Endothelial cell (in vitro differentiated cells): ENCODE measurements at regions not wholly inside any gene's neighbourhood (a gene's known extent, or its start where the extent isn't known, plus 50 kb on each side); places are given as distances from the start of the nearest gene placed in this dataset.

Experiments
- DNase-seq: peaks from one replicate; pipeline ENCODE4 v3.0.0; 2021; ENCODE audit warnings: low spot score
- H3K27ac Mint-ChIP-seq: one replicate; pipeline ENCODE4 v1.8.0; 2021; ENCODE audit warnings: mixed read lengths, inconsistent platforms; ENCODE audit not compliant: unreplicated experiment
- H3K27me3 Mint-ChIP-seq: one replicate; pipeline ENCODE4 v1.8.0; 2021; ENCODE audit warnings: mild to moderate bottlenecking, moderate library complexity, mixed read lengths, inconsistent platforms; ENCODE audit not compliant: unreplicated experiment
- H3K36me3 Mint-ChIP-seq: one replicate; pipeline ENCODE4 v1.8.0; 2021; ENCODE audit warnings: mild to moderate bottlenecking, low read depth, mixed read lengths, inconsistent platforms; ENCODE audit not compliant: unreplicated experiment
- H3K4me1 Mint-ChIP-seq: one replicate; pipeline ENCODE4 v1.8.0; 2021; ENCODE audit warnings: mild to moderate bottlenecking, mixed read lengths, inconsistent platforms; ENCODE audit not compliant: unreplicated experiment
- H3K4me3 Mint-ChIP-seq: one replicate; pipeline ENCODE4 v1.8.0; 2021; ENCODE audit warnings: mild to moderate bottlenecking, mixed read lengths, inconsistent platforms; ENCODE audit not compliant: unreplicated experiment
- H3K9me3 Mint-ChIP-seq: one replicate; pipeline ENCODE4 v1.8.0; 2021; ENCODE audit warnings: mixed read lengths, inconsistent platforms; ENCODE audit not compliant: unreplicated experiment
- TF ChIP-seq, protein P1 (sequence below): fragments of 200-600 bp; sonication (generic); IDR thresholded peaks from one replicate; pipeline ENCODE4 v1.5.0; 2021; ENCODE audit warnings: antibody characterized with exemption; ENCODE audit not compliant: unreplicated experiment

DNA sequence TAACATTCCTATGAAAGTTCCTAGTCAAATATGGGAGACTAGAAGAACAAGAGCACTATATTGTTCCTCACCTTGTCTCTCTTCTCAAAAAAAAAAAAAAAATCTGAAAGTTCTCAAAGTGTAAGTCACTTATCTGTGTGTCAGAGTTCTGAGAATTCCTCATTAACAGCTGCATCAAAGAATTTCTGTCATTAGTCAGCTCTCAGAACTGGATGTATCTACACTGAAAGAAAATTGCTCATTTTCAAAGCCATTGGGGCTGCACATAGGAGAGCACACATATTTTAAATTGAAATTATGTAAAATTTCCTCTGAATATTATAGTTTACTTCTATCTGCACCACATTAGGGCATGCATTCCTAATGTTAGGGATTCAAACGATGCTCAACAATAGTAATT lies 99.5 kb upstream of the FTMT start:
- Mint-ChIP-seq H3K4me3 (no peak overlapping the region), H3K4me1 (no peaks in the 10 kb centered on the region), H3K36me3 (no peaks in the 10 kb centered on the region), H3K9me3 (no peaks in the 10 kb centered on the region), H3K27ac (no peak overlapping the region), H3K27me3 (no peaks in the 10 kb centered on the region)
- DNase-seq, result no peak
- TF ChIP-seq, protein P1, sequence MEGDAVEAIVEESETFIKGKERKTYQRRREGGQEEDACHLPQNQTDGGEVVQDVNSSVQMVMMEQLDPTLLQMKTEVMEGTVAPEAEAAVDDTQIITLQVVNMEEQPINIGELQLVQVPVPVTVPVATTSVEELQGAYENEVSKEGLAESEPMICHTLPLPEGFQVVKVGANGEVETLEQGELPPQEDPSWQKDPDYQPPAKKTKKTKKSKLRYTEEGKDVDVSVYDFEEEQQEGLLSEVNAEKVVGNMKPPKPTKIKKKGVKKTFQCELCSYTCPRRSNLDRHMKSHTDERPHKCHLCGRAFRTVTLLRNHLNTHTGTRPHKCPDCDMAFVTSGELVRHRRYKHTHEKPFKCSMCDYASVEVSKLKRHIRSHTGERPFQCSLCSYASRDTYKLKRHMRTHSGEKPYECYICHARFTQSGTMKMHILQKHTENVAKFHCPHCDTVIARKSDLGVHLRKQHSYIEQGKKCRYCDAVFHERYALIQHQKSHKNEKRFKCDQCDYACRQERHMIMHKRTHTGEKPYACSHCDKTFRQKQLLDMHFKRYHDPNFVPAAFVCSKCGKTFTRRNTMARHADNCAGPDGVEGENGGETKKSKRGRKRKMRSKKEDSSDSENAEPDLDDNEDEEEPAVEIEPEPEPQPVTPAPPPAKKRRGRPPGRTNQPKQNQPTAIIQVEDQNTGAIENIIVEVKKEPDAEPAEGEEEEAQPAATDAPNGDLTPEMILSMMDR, result no peak

DNA sequence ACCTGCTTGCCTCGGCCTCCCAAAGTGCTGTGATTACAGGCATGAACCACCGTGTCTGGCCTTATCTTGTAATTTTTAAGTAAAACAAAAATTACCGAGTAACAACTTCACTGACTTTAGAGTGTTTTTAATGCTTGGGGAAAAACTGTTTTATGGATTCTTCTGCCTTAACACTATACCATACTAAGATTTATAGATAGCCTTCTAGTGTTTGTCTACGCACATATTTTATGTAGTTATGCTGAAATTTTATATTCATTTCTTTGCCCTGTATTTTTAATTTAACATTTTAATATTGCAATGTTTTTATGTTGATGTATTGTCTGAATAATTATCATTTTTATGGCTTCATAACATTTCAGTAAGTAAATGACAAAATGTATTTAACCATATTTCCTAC lies 96.4 kb upstream of the FTMT start:
- no peak for DNase-seq
- Mint-ChIP-seq H3K27ac (no peak overlapping the region), H3K9me3 (no peaks in the 10 kb centered on the region), H3K36me3 (no peaks in the 10 kb centered on the region), H3K4me3 (no peak overlapping the region), H3K4me1 (peaks cover 7% of the 10 kb centered on the region), H3K27me3 (no peaks in the 10 kb centered on the region)
- TF ChIP-seq, protein P1, result no peak

DNA sequence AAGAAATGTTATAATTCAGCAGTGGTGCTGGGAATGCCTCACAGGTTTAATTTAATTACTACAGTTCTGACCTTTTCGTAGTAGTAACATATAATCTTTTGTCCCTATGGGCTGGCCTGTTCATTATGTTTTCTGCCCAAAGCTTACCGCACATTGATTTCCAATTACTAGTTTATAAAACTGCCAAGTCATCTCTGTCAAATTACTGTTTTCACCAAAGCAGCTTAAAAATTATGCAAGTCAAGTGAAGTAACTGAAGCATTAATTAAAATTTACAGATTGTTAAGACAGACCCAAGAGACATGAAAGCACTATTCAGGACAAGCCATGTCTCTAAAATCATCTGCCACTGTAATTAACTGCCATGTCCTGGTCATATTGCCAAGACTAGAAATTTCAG lies 93.9 kb upstream of the FTMT start:
- H3K27me3 Mint-ChIP-seq, result no peaks in the 10 kb centered on the region

DNA sequence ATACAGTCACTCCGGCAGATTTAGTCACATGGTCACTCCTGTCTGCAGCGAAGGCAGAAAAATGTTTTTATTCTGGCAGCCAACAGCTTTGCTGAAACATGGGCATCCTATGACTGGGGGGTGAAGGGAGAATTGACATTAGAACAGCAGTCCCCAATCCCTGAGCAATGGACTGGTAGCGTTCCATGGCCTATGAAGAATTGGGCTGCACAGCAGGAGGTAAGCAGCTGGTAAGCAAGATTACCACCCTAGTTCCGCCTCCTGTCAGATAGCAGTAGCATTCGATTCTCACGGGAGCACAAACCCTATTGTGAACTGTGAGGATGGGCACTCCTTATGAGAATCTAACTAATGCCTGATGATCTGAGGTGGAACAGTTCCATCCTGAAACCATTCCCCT lies 93.1 kb upstream of the FTMT start:
- DNase-seq, result peak; percentile 5

More for the DNA sequence above, 93.9 kb upstream of the FTMT start:
- Mint-ChIP-seq H3K4me1 (peaks cover 7% of the 10 kb centered on the region), H3K27ac (no peak overlapping the region), H3K9me3 (no peaks in the 10 kb centered on the region), H3K36me3 (no peaks in the 10 kb centered on the region), H3K4me3 (no peak overlapping the region)
- TF ChIP-seq, protein P1, result no peak
- DNase-seq, result no peak

DNA sequence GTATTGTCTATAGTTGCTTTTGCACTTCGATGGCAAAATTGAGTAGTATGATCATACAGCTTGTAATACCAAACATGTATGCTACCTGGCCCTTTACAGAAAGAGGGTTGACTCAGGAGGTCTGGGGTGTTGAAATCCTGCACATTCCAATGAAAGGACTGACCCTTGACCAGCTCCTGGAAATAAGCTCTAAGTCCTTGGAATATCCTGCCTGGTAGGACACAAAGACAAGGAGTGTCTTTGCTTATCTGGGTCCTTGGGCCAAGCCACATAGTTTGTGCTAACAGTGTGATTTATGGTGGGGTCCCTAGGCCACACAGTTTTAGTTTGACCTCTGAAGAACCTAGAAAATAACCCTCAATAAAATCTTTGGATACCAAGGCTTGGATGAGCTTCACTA lies 89.3 kb upstream of the FTMT start:
- Mint-ChIP-seq H3K36me3 (no peaks in the 10 kb centered on the region), H3K4me1 (peaks cover 12% of the 10 kb centered on the region), H3K9me3 (no peaks in the 10 kb centered on the region), H3K27me3 (no peaks in the 10 kb centered on the region), H3K27ac (no peak overlapping the region), H3K4me3 (no peak overlapping the region)
- TF ChIP-seq, protein P1, result no peak
- DNase-seq, result no peak

More for the DNA sequence above, 93.1 kb upstream of the FTMT start:
- TF ChIP-seq, protein P1, result no peak
- H3K9me3 Mint-ChIP-seq, result no peaks in the 10 kb centered on the region
- peak overlapping the region; percentile 31 for H3K27ac Mint-ChIP-seq
- H3K36me3 Mint-ChIP-seq, result no peaks in the 10 kb centered on the region
- no peaks in the 10 kb centered on the region for H3K27me3 Mint-ChIP-seq
- H3K4me3 Mint-ChIP-seq, result no peak overlapping the region
- H3K4me1 Mint-ChIP-seq, result peaks cover 9% of the 10 kb centered on the region
